Activated CD4-positive, alpha-beta memory T cell treated with anti-CD3 and anti-CD28 coated beads for 36 hours (primary cell): ENCODE measurements at regions not wholly inside any gene's neighbourhood (a gene's known extent, or its start where the extent isn't known, plus 50 kb on each side); places are given as distances from the start of the nearest gene placed in this dataset.

Experiments used
- CTCF ChIA-PET: fragments of 350-600 bp; sonication (Branson Sonifier 250); formaldehyde crosslinking; loops from one replicate; lab custom pipeline; 2021; ENCODE audit warnings: antibody characterized with exemption, inconsistent platforms; lab: Charles Lee
- POLR2A ChIA-PET: fragments of 350-600 bp; sonication (Branson Sonifier 250); formaldehyde crosslinking; loops from one replicate; lab custom pipeline; 2021; ENCODE audit warnings: antibody characterized with exemption; lab: Charles Lee
- DNase-seq: peaks from one replicate; pipeline ENCODE4 v3.0.0-alpha.2; 2020
- H3K27ac Mint-ChIP-seq: one replicate; pipeline ENCODE4 v1.8.0; 2021; ENCODE audit warnings: mixed read lengths
- H3K27me3 Mint-ChIP-seq: one replicate; pipeline ENCODE4 v1.8.0; 2021; ENCODE audit warnings: mixed read lengths
- H3K36me3 Mint-ChIP-seq: one replicate; pipeline ENCODE4 v1.8.0; 2021; ENCODE audit warnings: mixed read lengths
- H3K4me1 Mint-ChIP-seq: one replicate; pipeline ENCODE4 v1.8.0; 2021; ENCODE audit warnings: low read depth, mixed read lengths
- H3K4me3 Mint-ChIP-seq: one replicate; pipeline ENCODE4 v1.8.0; 2021; ENCODE audit warnings: mild to moderate bottlenecking, mixed read lengths
- H3K9me3 Mint-ChIP-seq: one replicate; pipeline ENCODE4 v1.8.0; 2021; ENCODE audit warnings: mixed read lengths
- intact Hi-C: fragments of 100-400 bp; cut with micrococcal nuclease; formaldehyde crosslinking; loops from one replicate; pipeline ENCODE4 v1.15.1; 2023

DNA sequence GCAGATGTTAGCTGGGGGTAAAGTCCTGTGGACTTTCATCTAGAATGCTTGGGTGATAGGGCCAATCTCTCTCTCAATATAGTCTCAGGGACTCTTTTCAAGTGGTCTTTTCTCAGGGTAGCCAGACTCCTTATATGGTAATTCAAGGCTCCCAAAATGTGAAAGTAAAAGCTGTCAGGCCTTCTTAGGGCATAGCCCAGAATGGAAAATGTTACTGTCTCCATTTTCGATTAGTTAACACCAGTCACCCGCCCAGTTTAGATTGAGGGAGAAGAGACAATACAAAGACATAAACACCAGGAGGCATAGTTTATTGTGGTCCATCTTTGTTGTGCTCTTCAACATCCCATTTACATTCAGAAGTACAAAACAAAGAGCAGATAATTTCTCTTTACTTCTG lies 295.8 kb downstream of the EPHA7 start:
- CTCF ChIA-PET, result no interaction called here
- POLR2A ChIA-PET, result no interaction called here
- intact Hi-C loops, result no loop called here
- Mint-ChIP-seq H3K9me3 (peaks cover 13% of the 10 kb centered on the region), H3K27ac (no peak overlapping the region), H3K27me3 (no peaks in the 10 kb centered on the region), H3K4me3 (no peak overlapping the region), H3K4me1 (no peaks in the 10 kb centered on the region), H3K36me3 (no peaks in the 10 kb centered on the region)
- DNase-seq, result no peak

GRCh38 chr6:93120154-93120742 lies 299.1 kb downstream of the EPHA7 start:
- H3K36me3 Mint-ChIP-seq, result no peaks in the 10 kb centered on the region
- H3K27me3 Mint-ChIP-seq, result no peaks in the 10 kb centered on the region
- no peak overlapping the region for H3K27ac Mint-ChIP-seq
- CTCF ChIA-PET, result no interaction called here
- H3K4me1 Mint-ChIP-seq, result no peaks in the 10 kb centered on the region
- intact Hi-C loops, result no loop called here
- H3K4me3 Mint-ChIP-seq, result no peak overlapping the region
- no peak for DNase-seq
- peaks cover 5% of the 10 kb centered on the region for H3K9me3 Mint-ChIP-seq
- POLR2A ChIA-PET, result no interaction called here

- CTCF ChIA-PET, result no interaction called here
- H3K4me3 Mint-ChIP-seq, result no peak overlapping the region
- peaks cover 8% of the 10 kb centered on the region for H3K9me3 Mint-ChIP-seq
- no peak for DNase-seq
- intact Hi-C loops, result no loop called here
- H3K27ac Mint-ChIP-seq, result no peak overlapping the region
- no peaks in the 10 kb centered on the region for H3K4me1 Mint-ChIP-seq
- POLR2A ChIA-PET, result no interaction called here
- H3K27me3 Mint-ChIP-seq, result no peaks in the 10 kb centered on the region
- no peaks in the 10 kb centered on the region for H3K36me3 Mint-ChIP-seq
These were observed 313.5 kb downstream of the EPHA7 start for GRCh38 chr6:93105907-93106306.

DNA sequence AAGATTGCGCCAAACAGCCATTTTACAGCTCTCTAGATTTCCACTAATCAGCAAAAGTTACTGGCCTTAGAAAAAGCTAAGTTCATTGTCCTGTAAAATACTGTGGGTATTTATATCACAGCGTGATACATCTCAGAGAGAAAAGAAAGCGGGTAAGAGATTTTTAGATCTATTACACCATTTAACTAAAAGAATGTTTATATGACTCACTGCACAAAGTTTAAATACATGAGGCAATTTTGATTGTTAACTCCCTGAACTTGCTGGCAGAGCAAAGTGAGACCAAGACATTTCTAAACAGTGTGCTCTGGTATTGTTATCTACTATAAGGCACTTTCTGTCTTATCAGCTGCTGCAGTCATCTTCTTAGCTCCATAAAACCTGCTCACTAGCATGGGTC lies 314.3 kb downstream of the EPHA7 start:
- no peaks in the 10 kb centered on the region for H3K27me3 Mint-ChIP-seq
- no peak overlapping the region for H3K4me3 Mint-ChIP-seq
- DNase-seq, result no peak
- H3K27ac Mint-ChIP-seq, result no peak overlapping the region
- H3K36me3 Mint-ChIP-seq, result no peaks in the 10 kb centered on the region
- peaks cover 8% of the 10 kb centered on the region for H3K9me3 Mint-ChIP-seq
- ChIA-PET CTCF (no interaction called here), POLR2A (no interaction called here)
- intact Hi-C loops, result no loop called here
- no peaks in the 10 kb centered on the region for H3K4me1 Mint-ChIP-seq

DNA sequence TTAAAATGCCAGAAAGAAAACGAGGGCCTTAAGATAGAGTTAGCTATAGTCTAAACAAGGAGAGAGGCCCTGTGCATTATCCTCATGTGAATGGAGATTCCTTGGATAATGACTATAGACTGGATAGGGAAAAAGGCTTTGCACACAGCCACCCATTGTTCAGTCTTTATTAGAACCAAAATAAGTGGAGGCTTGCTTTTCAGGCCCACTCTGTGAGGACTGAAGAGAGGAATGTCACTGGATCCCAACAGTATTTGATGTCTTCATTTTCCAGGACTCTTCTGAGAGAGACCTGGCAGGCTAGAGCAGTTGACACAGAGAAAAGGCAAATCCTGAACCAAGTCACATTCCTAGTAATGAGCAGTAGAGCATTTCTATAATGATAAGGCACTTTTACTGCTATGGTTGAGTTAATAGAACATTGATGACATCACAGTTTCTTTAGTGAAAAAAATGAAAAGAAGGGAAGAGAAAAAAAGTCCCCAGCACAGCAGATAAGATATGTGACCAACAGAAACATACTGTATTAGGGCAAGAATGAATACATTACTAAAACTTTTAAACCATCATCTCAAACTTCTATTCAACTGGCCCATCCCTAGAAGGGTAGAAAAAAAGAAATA lies 315.1 kb downstream of the EPHA7 start:
- ChIA-PET CTCF (no interaction called here), POLR2A (no interaction called here)
- Mint-ChIP-seq H3K4me3 (no peak overlapping the region), H3K9me3 (peaks cover 8% of the 10 kb centered on the region), H3K4me1 (no peaks in the 10 kb centered on the region), H3K27me3 (no peaks in the 10 kb centered on the region), H3K36me3 (no peaks in the 10 kb centered on the region), H3K27ac (no peak overlapping the region)
- no peak for DNase-seq
- intact Hi-C loops, result no loop called here

DNA sequence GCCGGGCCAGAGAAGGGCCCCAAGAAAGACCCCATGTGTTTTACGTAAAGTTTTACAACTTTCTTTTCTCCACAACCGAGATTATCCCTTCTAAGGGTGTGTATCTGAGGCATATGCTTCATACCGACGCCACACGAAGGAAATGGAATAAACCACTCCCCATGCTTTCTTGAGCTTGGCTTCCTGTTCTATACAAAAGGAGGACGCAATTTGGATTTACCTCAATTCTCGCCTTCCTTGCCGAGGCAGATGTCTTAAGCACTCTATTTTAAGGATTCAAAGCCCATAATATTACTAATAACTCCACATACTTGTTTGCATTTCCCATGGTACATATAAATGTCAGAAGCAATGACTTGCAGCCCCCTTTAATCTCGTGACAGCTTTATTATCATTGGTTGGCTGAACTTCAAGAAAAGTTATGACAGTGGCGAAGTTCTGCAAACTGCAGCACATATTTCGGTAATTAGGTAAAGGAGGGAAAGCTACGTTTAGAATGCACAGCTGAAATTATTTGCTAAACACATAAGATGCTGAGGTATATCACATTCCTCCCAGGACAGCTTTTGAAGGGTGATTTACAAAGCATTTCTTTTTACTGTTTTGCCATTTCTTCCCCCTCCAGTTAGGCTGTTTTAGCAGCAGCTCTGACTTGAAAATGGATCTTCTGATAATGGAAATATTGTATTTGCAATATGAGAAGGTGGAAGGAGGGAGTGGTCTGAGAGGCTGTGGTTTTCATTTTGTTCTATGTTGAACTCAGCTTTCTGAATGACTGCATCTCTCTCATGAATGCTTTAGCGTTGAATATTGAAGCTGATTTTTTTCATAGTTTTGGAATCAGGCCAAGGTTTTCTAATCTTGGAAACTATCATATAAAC lies 330.5 kb downstream of the EPHA7 start:
- intact Hi-C loops, result no loop called here
- Mint-ChIP-seq H3K4me3 (no peak overlapping the region), H3K9me3 (no peaks in the 10 kb centered on the region), H3K27me3 (no peaks in the 10 kb centered on the region), H3K36me3 (no peaks in the 10 kb centered on the region), H3K4me1 (no peaks in the 10 kb centered on the region), H3K27ac (no peak overlapping the region)
- DNase-seq, result no peak
- POLR2A ChIA-PET, result no interaction called here
- CTCF ChIA-PET, result no interaction called here

DNA sequence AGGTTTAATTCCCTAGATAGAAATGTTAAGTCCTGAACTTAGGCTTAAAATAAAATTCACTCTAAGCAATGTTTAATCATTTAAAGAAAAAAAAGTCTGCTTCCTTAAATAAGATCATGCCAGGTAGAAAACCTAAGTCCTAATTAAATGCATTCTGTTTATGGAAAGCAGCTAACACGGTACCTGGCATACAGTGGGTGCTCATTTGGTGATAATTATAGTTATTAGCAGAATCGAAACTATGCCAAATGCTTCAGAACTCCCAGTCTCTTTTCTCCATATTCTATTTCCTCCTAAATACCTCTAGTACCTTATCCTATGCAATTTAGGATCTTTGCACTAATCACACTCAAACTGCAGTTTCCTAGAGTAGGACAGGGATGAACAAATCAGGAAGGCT lies 331.8 kb downstream of the EPHA7 start:
- Mint-ChIP-seq H3K27me3 (no peaks in the 10 kb centered on the region), H3K4me1 (no peaks in the 10 kb centered on the region), H3K36me3 (no peaks in the 10 kb centered on the region), H3K4me3 (no peak overlapping the region), H3K9me3 (no peaks in the 10 kb centered on the region), H3K27ac (no peak overlapping the region)
- intact Hi-C loops, result no loop called here
- ChIA-PET POLR2A (no interaction called here), CTCF (no interaction called here)
- no peak for DNase-seq

DNA sequence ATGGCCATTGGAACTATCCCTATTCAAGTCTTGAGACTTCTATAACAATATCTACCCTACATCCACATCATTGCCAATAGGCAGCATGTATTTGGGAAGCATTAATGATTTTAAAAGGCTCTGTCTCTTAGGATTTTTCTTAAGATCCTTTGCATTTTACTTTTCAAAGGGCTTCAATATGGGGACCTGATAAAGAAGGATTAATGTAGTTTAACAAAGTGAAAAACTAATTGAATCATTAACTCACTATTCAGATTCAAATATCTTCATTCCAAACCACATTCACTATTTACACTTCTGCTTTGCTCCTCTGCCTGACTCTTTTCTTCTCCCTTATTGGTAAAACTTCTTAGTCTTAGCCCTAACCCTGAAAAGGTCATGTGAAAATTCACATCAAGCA lies 333.0 kb downstream of the EPHA7 start:
- no peak for DNase-seq
- ChIA-PET CTCF (no interaction called here), POLR2A (no interaction called here)
- H3K4me3 Mint-ChIP-seq, result no peak overlapping the region
- intact Hi-C loops, result no loop called here
- H3K27me3 Mint-ChIP-seq, result no peaks in the 10 kb centered on the region
- no peak overlapping the region for H3K27ac Mint-ChIP-seq
- H3K36me3 Mint-ChIP-seq, result no peaks in the 10 kb centered on the region
- no peaks in the 10 kb centered on the region for H3K9me3 Mint-ChIP-seq
- H3K4me1 Mint-ChIP-seq, result no peaks in the 10 kb centered on the region

- Mint-ChIP-seq H3K9me3 (no peaks in the 10 kb centered on the region), H3K27me3 (no peaks in the 10 kb centered on the region)
- CTCF ChIA-PET, result no interaction called here
These were observed 335.8 kb downstream of the EPHA7 start for GRCh38 chr6:93083337-93084230.

GRCh38 chr6:93081901-93082300 lies 337.5 kb downstream of the EPHA7 start:
- ChIA-PET CTCF (no interaction called here), POLR2A (no interaction called here)
- Mint-ChIP-seq H3K27me3 (no peaks in the 10 kb centered on the region), H3K36me3 (no peaks in the 10 kb centered on the region), H3K9me3 (no peaks in the 10 kb centered on the region), H3K4me3 (no peak overlapping the region), H3K4me1 (no peaks in the 10 kb centered on the region), H3K27ac (no peak overlapping the region)
- no peak for DNase-seq
- intact Hi-C loops, result no loop called here

More at GRCh38 chr6:93083337-93084230, 335.8 kb downstream of the EPHA7 start:
- Mint-ChIP-seq H3K36me3 (no peaks in the 10 kb centered on the region), H3K4me1 (no peaks in the 10 kb centered on the region), H3K4me3 (no peak overlapping the region), H3K27ac (no peak overlapping the region)
- no peak for DNase-seq
- intact Hi-C loops, result no loop called here
- POLR2A ChIA-PET, result no interaction called here

GRCh38 chr6:93079061-93079460 lies 340.3 kb downstream of the EPHA7 start:
- Mint-ChIP-seq H3K9me3 (no peaks in the 10 kb centered on the region), H3K4me1 (no peaks in the 10 kb centered on the region), H3K36me3 (no peaks in the 10 kb centered on the region), H3K27ac (no peak overlapping the region), H3K4me3 (no peak overlapping the region), H3K27me3 (no peaks in the 10 kb centered on the region)
- no peak for DNase-seq
- CTCF ChIA-PET, result no interaction called here
- intact Hi-C loops, result no loop called here
- POLR2A ChIA-PET, result no interaction called here

- POLR2A ChIA-PET, result no interaction called here
- H3K27ac Mint-ChIP-seq, result no peak overlapping the region
- intact Hi-C loops, result no loop called here
- no peak overlapping the region for H3K4me3 Mint-ChIP-seq
- no peaks in the 10 kb centered on the region for H3K4me1 Mint-ChIP-seq
- H3K36me3 Mint-ChIP-seq, result no peaks in the 10 kb centered on the region
- no peaks in the 10 kb centered on the region for H3K27me3 Mint-ChIP-seq
- peaks cover 3% of the 10 kb centered on the region for H3K9me3 Mint-ChIP-seq
- no peak for DNase-seq
- CTCF ChIA-PET, result no interaction called here
These were observed 345.5 kb downstream of the EPHA7 start for GRCh38 chr6:93073811-93074210.
